IMR-90 (cell line): ENCODE measurements at regions not wholly inside any gene's neighbourhood (a gene's known extent, or its start where the extent isn't known, plus 50 kb on each side); places are given as distances from the start of the nearest gene placed in this dataset.

ENCODE experiments used
- ATAC-seq: fragments of 200-7000 bp; cut with Tn5 transposase; 2 replicates; pipeline ENCODE4 v1.9.1; 2020; ENCODE audit warnings: low read depth, mild to moderate bottlenecking, moderate library complexity
- BruUV-seq: library from RNA; stranded (reverse); fragments of 400-500 nt; replicated peaks from 2 replicates; lab custom pipeline; 2021; lab: Mats Ljungman, UMichigan
- CTCF ChIA-PET: fragments of 300-600 bp; formaldehyde crosslinking; extraction: SDS; loops from one replicate; lab custom pipeline; 2021; ENCODE audit warnings: antibody characterized with exemption; lab: Yijun Ruan, JAX
- POLR2A ChIA-PET: fragments of 300-600 bp; sonication (Branson Sonifier 250); formaldehyde crosslinking; loops from one replicate; lab custom pipeline; 2022; ENCODE audit warnings: antibody characterized with exemption; ENCODE audit not compliant: unreplicated experiment; lab: Charles Lee
- DNase-seq: peaks from one replicate; pipeline ENCODE4 v3.0.0; 2013
- H2AFZ ChIP-seq: replicated peaks from 2 replicates; pipeline ENCODE3; 2013; ENCODE audit warnings: low read length, mild to moderate bottlenecking; ENCODE audit not compliant: poor library complexity
- H2AK5ac ChIP-seq: 2 replicates; pipeline ENCODE4 v1.6.1; 2013; ENCODE audit warnings: low read depth, low read length, inconsistent platforms
- H2AK9ac ChIP-seq: replicated peaks from 2 replicates; pipeline ENCODE3; 2013; ENCODE audit warnings: mild to moderate bottlenecking, low read depth, low read length, moderate library complexity; ENCODE audit not compliant: poor library complexity
- H2BK120ac ChIP-seq: 2 replicates; pipeline ENCODE4 v1.6.1; 2013; ENCODE audit warnings: low read depth, low read length, inconsistent platforms
- H2BK15ac ChIP-seq: 3 replicates; pipeline ENCODE4 v1.6.1; 2013; ENCODE audit warnings: low read depth, low read length, inconsistent platforms
- H2BK20ac ChIP-seq: 2 replicates; pipeline ENCODE4 v1.6.1; 2013; ENCODE audit warnings: low read depth, mild to moderate bottlenecking, inconsistent platforms, low read length, moderate library complexity
- H2BK5ac ChIP-seq: 2 replicates; pipeline ENCODE4 v1.6.1; 2013; ENCODE audit warnings: mild to moderate bottlenecking, low read depth, low read length, inconsistent platforms; ENCODE audit not compliant: poor library complexity, severe bottlenecking
- H3K14ac ChIP-seq: replicated peaks from 2 replicates; pipeline ENCODE4 v1.6.1; 2013; ENCODE audit warnings: low read depth, low read length, inconsistent platforms
- H3K18ac ChIP-seq: 2 replicates; pipeline ENCODE4 v1.6.1; 2013; ENCODE audit warnings: low read depth, low read length, control low read depth
- H3K23ac ChIP-seq: 2 replicates; pipeline ENCODE4 v1.6.1; 2013; ENCODE audit warnings: low read depth, low read length, inconsistent platforms
- H3K27ac ChIP-seq: 2 replicates; pipeline ENCODE4 v1.5.1; 2013; ENCODE audit warnings: mild to moderate bottlenecking, control low read depth, low read length; ENCODE audit not compliant: insufficient read depth
- H3K27me3 ChIP-seq: 2 replicates; pipeline ENCODE4 v1.6.1; 2013; ENCODE audit warnings: low read length; ENCODE audit not compliant: control insufficient read depth, insufficient read depth
- H3K36me3 ChIP-seq: 2 replicates; pipeline ENCODE4 v1.6.1; 2013; ENCODE audit warnings: low read length, mixed read lengths; ENCODE audit not compliant: control insufficient read depth, insufficient read depth
- H3K4ac ChIP-seq: 2 replicates; pipeline ENCODE4 v1.6.1; 2013; ENCODE audit warnings: low read depth, low read length, inconsistent platforms
- H3K4me1 ChIP-seq: 2 replicates; pipeline ENCODE4 v1.6.1; 2013; ENCODE audit warnings: low read length, mixed read lengths; ENCODE audit not compliant: control insufficient read depth, insufficient read depth
- H3K4me2 ChIP-seq: 2 replicates; pipeline ENCODE4 v1.6.1; 2013; ENCODE audit warnings: low read depth, mild to moderate bottlenecking, control low read depth, low read length, moderate library complexity
- H3K4me3 ChIP-seq: 2 replicates; pipeline ENCODE4 v1.5.1; 2013; ENCODE audit warnings: low read depth, mild to moderate bottlenecking, control low read depth, low read length, moderate library complexity; ENCODE audit not compliant: insufficient read depth
- H3K56ac ChIP-seq: 2 replicates; pipeline ENCODE4 v1.6.1; 2013; ENCODE audit warnings: low read length, inconsistent platforms; ENCODE audit not compliant: insufficient read depth; ENCODE audit errors: extremely low read depth
- H3K79me1 ChIP-seq, 2 experiments: 2 replicates each; pipeline ENCODE4 v1.6.1; 2013; ENCODE audit warnings: low read length in 2 of 2, inconsistent platforms in 1 of 2, low read depth in 1 of 2
- H3K9ac ChIP-seq: 2 replicates; pipeline ENCODE4 v1.6.1; 2013; ENCODE audit warnings: low read depth, low read length, control low read depth
- H3K9me1 ChIP-seq: 2 replicates; pipeline ENCODE4 v1.6.1; 2013; ENCODE audit warnings: low read length, inconsistent platforms; ENCODE audit not compliant: insufficient read depth
- H3K9me3 ChIP-seq: 2 replicates; pipeline ENCODE4 v1.6.1; 2013; ENCODE audit warnings: low read length; ENCODE audit not compliant: control insufficient read depth, insufficient read depth
- H4K20me1 ChIP-seq: 2 replicates; pipeline ENCODE4 v1.6.1; 2013; ENCODE audit warnings: low read length, inconsistent platforms; ENCODE audit not compliant: insufficient read depth
- H4K5ac ChIP-seq: 2 replicates; pipeline ENCODE4 v1.6.1; 2013; ENCODE audit warnings: mild to moderate bottlenecking, low read depth, low read length, control low read depth
- H4K8ac ChIP-seq, 2 experiments: 2 replicates each; pipeline ENCODE4 v1.6.1; 2013; ENCODE audit warnings: low read depth in 2 of 2, low read length in 2 of 2, control low read depth in 1 of 2, inconsistent platforms in 1 of 2
- H4K91ac ChIP-seq: 2 replicates; pipeline ENCODE4 v1.6.1; 2013; ENCODE audit warnings: low read depth, low read length, inconsistent platforms; ENCODE audit not compliant: insufficient read depth
- BHLHE40 ChIP-seq: fragments of 150-350 bp; IDR thresholded peaks from 2 replicates; pipeline ENCODE4 v1.6.1; 2016; ENCODE audit warnings: mild to moderate bottlenecking, low read depth, low read length
- CEBPB ChIP-seq: IDR thresholded peaks from 2 replicates; pipeline ENCODE4 v1.6.1; 2012; ENCODE audit warnings: low read depth, low read length, improper control_type of control experiment
- CHD1 ChIP-seq: IDR thresholded peaks from 2 replicates; pipeline ENCODE4 v1.6.1; 2012; ENCODE audit warnings: low read depth, low read length, improper control_type of control experiment
- FOS ChIP-seq: fragments of 150-350 bp; IDR thresholded peaks from 2 replicates; pipeline ENCODE4 v1.6.1; 2016; ENCODE audit warnings: low read depth, low read length
- MAFK ChIP-seq: IDR thresholded peaks from 2 replicates; pipeline ENCODE4 v1.6.1; 2012; ENCODE audit warnings: low read depth, low read length, improper control_type of control experiment
- MAZ ChIP-seq: IDR thresholded peaks from 2 replicates; pipeline ENCODE4 v1.6.1; 2012; ENCODE audit warnings: low read depth, mild to moderate bottlenecking, low read length, improper control_type of control experiment, moderate library complexity, borderline replicate concordance
- MXI1 ChIP-seq: IDR thresholded peaks from 2 replicates; pipeline ENCODE4 v1.6.1; 2012; ENCODE audit warnings: low read depth, mild to moderate bottlenecking, low read length, moderate library complexity, borderline replicate concordance
- NFE2L2 ChIP-seq: fragments of 150-350 bp; IDR thresholded peaks from 2 replicates; pipeline ENCODE4 v1.6.1; 2016; ENCODE audit warnings: low read depth, mild to moderate bottlenecking, low read length
- POLR2A ChIP-seq: IDR thresholded peaks from 2 replicates; pipeline ENCODE4 v1.6.1; 2012; ENCODE audit warnings: mild to moderate bottlenecking, low read depth, low read length
- RAD21 ChIP-seq: IDR thresholded peaks from 2 replicates; pipeline ENCODE4 v1.6.1; 2012; ENCODE audit warnings: low read length, improper control_type of control experiment
- RCOR1 ChIP-seq: IDR thresholded peaks from 2 replicates; pipeline ENCODE4 v1.6.1; 2012; ENCODE audit warnings: mild to moderate bottlenecking, low read length, improper control_type of control experiment; ENCODE audit not compliant: insufficient replicate concordance
- RFX5 ChIP-seq: IDR thresholded peaks from 2 replicates; pipeline ENCODE4 v1.8.0; 2012; ENCODE audit warnings: low read depth, mild to moderate bottlenecking, low read length, moderate library complexity
- SMC3 ChIP-seq: fragments of 150-350 bp; IDR thresholded peaks from 2 replicates; pipeline ENCODE4 v1.6.1; 2016; ENCODE audit warnings: low read depth, mild to moderate bottlenecking, antibody characterized with exemption, low read length, moderate library complexity
- WGBS, 2 experiments: methylation state at CpG; one replicate each; pipeline versions ENCODE4 v1.1.5 to v1.1.7; 2013; ENCODE audit warnings: missing lambda C conversion rate in 2 of 2; ENCODE audit not compliant: insufficient read length in 1 of 2; ENCODE audit errors: extremely low coverage in 2 of 2; 5-methylcytosine and 5-hydroxymethylcytosine counted together
- dilution Hi-C: fragments of 300-500 bp; cut with HindIII; formaldehyde crosslinking; loops from one replicate; pipeline ENCODE4 v1.14.3; 2018; ENCODE audit warnings: low sequenced_read_pairs; ENCODE audit not compliant: unreplicated experiment
- in situ Hi-C: fragments of 300-500 bp; cut with MboI; formaldehyde crosslinking; loops from 3 replicates; pipeline ENCODE4 v1.14.3; 2019; ENCODE audit warnings: low sequenced_read_pairs, inconsistent platforms, mixed read lengths
- intact Hi-C: fragments of 100-400 bp; cut with micrococcal nuclease; formaldehyde crosslinking; loops from 2 replicates; pipeline ENCODE4 v1.10.0; 2022
- TF ChIP-seq, protein P1 (sequence below): fragments of 150-350 bp; IDR thresholded peaks from 2 replicates; pipeline ENCODE4 v1.6.1; 2017; ENCODE audit warnings: mild to moderate bottlenecking, antibody characterized with exemption, low read length, low read depth
- TF ChIP-seq, protein P2 (sequence below): conservative IDR thresholded peaks from 2 replicates; pipeline ENCODE4 v1.5.1; 2012; ENCODE audit warnings: mild to moderate bottlenecking, low read depth, low read length, improper control_type of control experiment
- TF ChIP-seq, protein P3 (sequence below): fragments of 150-350 bp; IDR thresholded peaks from 2 replicates; pipeline ENCODE4 v1.6.1; 2016; ENCODE audit warnings: low read depth, mild to moderate bottlenecking, low read length, moderate library complexity, borderline replicate concordance

DNA sequence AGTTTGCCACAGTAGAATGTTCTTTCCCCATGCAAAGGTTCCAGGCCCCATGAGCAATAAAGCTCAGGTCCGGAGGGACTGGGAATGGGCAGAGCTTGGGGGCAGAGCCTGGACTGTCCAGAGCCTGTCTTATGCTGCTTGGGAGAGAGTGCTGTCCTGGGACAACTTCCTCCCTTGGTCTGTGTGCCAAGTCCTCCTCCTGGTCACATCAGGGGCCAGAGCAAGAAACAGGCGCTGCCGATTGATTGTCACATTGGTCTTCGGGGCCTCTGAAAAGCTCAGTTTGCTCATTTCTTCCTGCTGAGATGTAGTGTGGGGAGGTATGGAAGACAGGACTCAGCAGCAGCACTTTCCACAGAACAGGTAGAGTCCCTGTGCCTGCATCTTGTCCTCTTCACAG lies 54.0 kb upstream of the FCN1 start:
- no CpG with 5 or more reads among the region's 4 CpGs for WGBS, 2 experiments
- no peak overlapping the region for H3K14ac ChIP-seq
- in situ Hi-C loops (no loop called here), intact Hi-C loops (no loop called here), dilution Hi-C loops (no loop called here)
- H4K8ac ChIP-seq = no peak overlapping the region
- ATAC-seq = no peak
- no peak overlapping the region for H2AK5ac ChIP-seq
- H3K27ac ChIP-seq = no peak overlapping the region
- H3K4me1 ChIP-seq = no peaks in the 10 kb centered on the region; the same call in 1 of the 2 replicates
- no peak overlapping the region for H4K5ac ChIP-seq
- no peak for TF ChIP-seq MAZ
- TF ChIP-seq POLR2A = no peak
- no peak for TF ChIP-seq BHLHE40
- TF ChIP-seq RFX5 = no peak
- TF ChIP-seq MXI1 = no peak
- TF ChIP-seq, protein P1, sequence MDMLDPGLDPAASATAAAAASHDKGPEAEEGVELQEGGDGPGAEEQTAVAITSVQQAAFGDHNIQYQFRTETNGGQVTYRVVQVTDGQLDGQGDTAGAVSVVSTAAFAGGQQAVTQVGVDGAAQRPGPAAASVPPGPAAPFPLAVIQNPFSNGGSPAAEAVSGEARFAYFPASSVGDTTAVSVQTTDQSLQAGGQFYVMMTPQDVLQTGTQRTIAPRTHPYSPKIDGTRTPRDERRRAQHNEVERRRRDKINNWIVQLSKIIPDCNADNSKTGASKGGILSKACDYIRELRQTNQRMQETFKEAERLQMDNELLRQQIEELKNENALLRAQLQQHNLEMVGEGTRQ = no peak
- no peak for TF ChIP-seq RCOR1
- TF ChIP-seq CHD1 = no peak
- TF ChIP-seq MAFK = no peak
- TF ChIP-seq RAD21 = no peak
- no peak for TF ChIP-seq SMC3
- TF ChIP-seq, protein P2, sequence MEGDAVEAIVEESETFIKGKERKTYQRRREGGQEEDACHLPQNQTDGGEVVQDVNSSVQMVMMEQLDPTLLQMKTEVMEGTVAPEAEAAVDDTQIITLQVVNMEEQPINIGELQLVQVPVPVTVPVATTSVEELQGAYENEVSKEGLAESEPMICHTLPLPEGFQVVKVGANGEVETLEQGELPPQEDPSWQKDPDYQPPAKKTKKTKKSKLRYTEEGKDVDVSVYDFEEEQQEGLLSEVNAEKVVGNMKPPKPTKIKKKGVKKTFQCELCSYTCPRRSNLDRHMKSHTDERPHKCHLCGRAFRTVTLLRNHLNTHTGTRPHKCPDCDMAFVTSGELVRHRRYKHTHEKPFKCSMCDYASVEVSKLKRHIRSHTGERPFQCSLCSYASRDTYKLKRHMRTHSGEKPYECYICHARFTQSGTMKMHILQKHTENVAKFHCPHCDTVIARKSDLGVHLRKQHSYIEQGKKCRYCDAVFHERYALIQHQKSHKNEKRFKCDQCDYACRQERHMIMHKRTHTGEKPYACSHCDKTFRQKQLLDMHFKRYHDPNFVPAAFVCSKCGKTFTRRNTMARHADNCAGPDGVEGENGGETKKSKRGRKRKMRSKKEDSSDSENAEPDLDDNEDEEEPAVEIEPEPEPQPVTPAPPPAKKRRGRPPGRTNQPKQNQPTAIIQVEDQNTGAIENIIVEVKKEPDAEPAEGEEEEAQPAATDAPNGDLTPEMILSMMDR = no peak
- TF ChIP-seq FOS = no peak
- TF ChIP-seq, protein P3, sequence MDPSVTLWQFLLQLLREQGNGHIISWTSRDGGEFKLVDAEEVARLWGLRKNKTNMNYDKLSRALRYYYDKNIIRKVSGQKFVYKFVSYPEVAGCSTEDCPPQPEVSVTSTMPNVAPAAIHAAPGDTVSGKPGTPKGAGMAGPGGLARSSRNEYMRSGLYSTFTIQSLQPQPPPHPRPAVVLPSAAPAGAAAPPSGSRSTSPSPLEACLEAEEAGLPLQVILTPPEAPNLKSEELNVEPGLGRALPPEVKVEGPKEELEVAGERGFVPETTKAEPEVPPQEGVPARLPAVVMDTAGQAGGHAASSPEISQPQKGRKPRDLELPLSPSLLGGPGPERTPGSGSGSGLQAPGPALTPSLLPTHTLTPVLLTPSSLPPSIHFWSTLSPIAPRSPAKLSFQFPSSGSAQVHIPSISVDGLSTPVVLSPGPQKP = no peak
- no peak for TF ChIP-seq CEBPB
- TF ChIP-seq NFE2L2 = no peak
- H2BK120ac ChIP-seq = no peak overlapping the region
- peaks cover 7% of the 10 kb centered on the region for H3K27me3 ChIP-seq
- no peak overlapping the region for H3K18ac ChIP-seq
- H2BK5ac ChIP-seq = no peak overlapping the region
- H4K91ac ChIP-seq = no peak overlapping the region
- no peak overlapping the region for H2AK9ac ChIP-seq
- no peak overlapping the region for H3K4ac ChIP-seq
- no peaks in the 10 kb centered on the region for H3K79me1 ChIP-seq
- H3K36me3 ChIP-seq = no peaks in the 10 kb centered on the region
- H3K9ac ChIP-seq = no peak overlapping the region
- H3K4me2 ChIP-seq = no peak overlapping the region
- ChIA-PET CTCF (no interaction called here), POLR2A (no interaction called here)
- no TSS peak for BruUV-seq
- no peak for DNase-seq
- H4K20me1 ChIP-seq = no peaks in the 10 kb centered on the region
- H3K9me3 ChIP-seq = no peaks in the 10 kb centered on the region
- no peak overlapping the region for H3K4me3 ChIP-seq
- H3K56ac ChIP-seq = no peak overlapping the region
- no peaks in the 10 kb centered on the region for H3K9me1 ChIP-seq
- no peak overlapping the region for H3K23ac ChIP-seq
- H2BK15ac ChIP-seq = no peak overlapping the region
- no peak overlapping the region for H2AFZ ChIP-seq
- H2BK20ac ChIP-seq = no peak overlapping the region
